Coronary artery (tissue), 2 donors: ENCODE measurements at regions not wholly inside any gene's neighbourhood (a gene's known extent, or its start where the extent isn't known, plus 50 kb on each side); places are given as distances from the start of the nearest gene placed in this dataset.
A peak's percentile ranks its signal among the peaks of the same experiment; 100 is the strongest.

Source experiments
- DNase-seq: peaks from one replicate; pipeline ENCODE4 v3.0.0-alpha.2; 2017; ENCODE audit warnings: low spot score
- H3K27ac ChIP-seq, 2 donors: fragments of 200-600 bp; sonication (generic); one replicate each; pipeline ENCODE4 v1.5.1; 2016 to 2019
- H3K4me3 ChIP-seq: fragments of 200-600 bp; sonication (generic); 2 replicates; pipeline ENCODE4 v1.5.1; 2016; ENCODE audit warnings: mild to moderate bottlenecking, moderate library complexity
- CTCF ChIP-seq: fragments of 200-600 bp; sonication (generic); IDR thresholded peaks from one replicate; pipeline ENCODE4 v1.5.1; 2019; ENCODE audit warnings: antibody characterized with exemption

- H3K4me3 ChIP-seq = no peak overlapping the region
- no peak for TF ChIP-seq CTCF
- no peak overlapping the region for H3K27ac ChIP-seq
- DNase-seq = no peak
Observed at GRCh38 chr12:19960527-19960926, 407.8 kb upstream of the PDE3A start.

GRCh38 chr12:19962192-19962591 is 406.1 kb upstream of the PDE3A start:
- TF ChIP-seq CTCF = no peak
- no peak for DNase-seq
- Histone ChIP-seq H3K4me3 (no peak overlapping the region), H3K27ac (no peak overlapping the region)

GRCh38 chr12:19963972-19964371 is 404.4 kb upstream of the PDE3A start:
- Histone ChIP-seq H3K4me3 (no peak overlapping the region), H3K27ac (no peak overlapping the region)
- no peak for TF ChIP-seq CTCF
- no peak for DNase-seq

- H3K27ac ChIP-seq = no peak overlapping the region
- TF ChIP-seq CTCF = no peak
- no peak overlapping the region for H3K4me3 ChIP-seq
- no peak for DNase-seq
Observed at GRCh38 chr12:19964549-19964948, 403.8 kb upstream of the PDE3A start.

GRCh38 chr12:19965196-19966038 is 402.9 kb upstream of the PDE3A start:
- H3K27ac ChIP-seq = peak overlapping the region in 1 of 2 donors; percentile 18
- no peak overlapping the region for H3K4me3 ChIP-seq
- no peak for DNase-seq
- no peak for TF ChIP-seq CTCF

GRCh38 chr12:19967001-19967400 is 401.3 kb upstream of the PDE3A start:
- no peak for TF ChIP-seq CTCF
- Histone ChIP-seq H3K27ac (peak overlapping the region in 1 of 2 donors; percentile 48), H3K4me3 (no peak overlapping the region)
- no peak for DNase-seq

GRCh38 chr12:19967431-19967830 is 400.9 kb upstream of the PDE3A start:
- peak overlapping the region; percentile 41 to 48 for H3K27ac ChIP-seq

More at GRCh38 chr12:19967431-19967830, 400.9 kb upstream of the PDE3A start:
- TF ChIP-seq CTCF = no peak
- no peak overlapping the region for H3K4me3 ChIP-seq
- DNase-seq = no peak
